ENCODE measurements at regions not wholly inside any gene's neighbourhood (a gene's known extent, or its start where the extent isn't known, plus 50 kb on each side); places are given as distances from the start of the nearest gene placed in this dataset.

DNA sequence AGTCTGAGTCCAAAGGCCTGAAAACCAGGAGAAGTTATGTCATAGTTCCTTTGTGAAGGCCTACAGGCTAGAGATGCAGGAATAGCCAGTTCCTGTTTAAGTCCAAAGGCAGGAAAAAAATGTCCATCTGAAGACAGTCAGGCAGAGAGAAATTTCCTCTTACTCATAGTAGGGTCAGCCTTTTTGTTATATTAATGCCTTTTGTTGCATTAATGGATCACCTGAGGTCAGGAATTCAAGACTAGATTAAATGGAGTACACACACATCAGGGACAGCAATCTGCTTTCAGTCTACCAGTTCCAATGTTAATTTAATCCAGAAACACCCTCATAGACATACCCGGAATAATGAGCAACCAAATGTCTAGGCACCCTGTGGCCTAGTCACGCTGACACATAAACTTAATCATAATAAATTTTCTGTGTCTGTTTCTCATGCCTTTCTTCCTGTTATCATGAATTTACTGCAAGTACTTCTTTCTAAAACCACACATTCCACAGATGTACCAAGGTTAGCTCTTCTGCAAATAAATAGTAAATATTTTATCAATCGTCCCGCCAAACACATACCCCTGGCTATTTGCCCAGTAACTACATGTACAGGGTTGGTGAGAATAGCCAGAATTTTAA is 703.9 kb downstream of the EFNA5 start:
- H3K4me3 ChIP-seq (ENCODE audit: low read depth, low read length) = no peak overlapping the region
- DNase-seq (ENCODE audit: low read depth) = no peak
- TF ChIP-seq, protein P1, sequence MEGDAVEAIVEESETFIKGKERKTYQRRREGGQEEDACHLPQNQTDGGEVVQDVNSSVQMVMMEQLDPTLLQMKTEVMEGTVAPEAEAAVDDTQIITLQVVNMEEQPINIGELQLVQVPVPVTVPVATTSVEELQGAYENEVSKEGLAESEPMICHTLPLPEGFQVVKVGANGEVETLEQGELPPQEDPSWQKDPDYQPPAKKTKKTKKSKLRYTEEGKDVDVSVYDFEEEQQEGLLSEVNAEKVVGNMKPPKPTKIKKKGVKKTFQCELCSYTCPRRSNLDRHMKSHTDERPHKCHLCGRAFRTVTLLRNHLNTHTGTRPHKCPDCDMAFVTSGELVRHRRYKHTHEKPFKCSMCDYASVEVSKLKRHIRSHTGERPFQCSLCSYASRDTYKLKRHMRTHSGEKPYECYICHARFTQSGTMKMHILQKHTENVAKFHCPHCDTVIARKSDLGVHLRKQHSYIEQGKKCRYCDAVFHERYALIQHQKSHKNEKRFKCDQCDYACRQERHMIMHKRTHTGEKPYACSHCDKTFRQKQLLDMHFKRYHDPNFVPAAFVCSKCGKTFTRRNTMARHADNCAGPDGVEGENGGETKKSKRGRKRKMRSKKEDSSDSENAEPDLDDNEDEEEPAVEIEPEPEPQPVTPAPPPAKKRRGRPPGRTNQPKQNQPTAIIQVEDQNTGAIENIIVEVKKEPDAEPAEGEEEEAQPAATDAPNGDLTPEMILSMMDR (IDR thresholded peaks at IDR 0.05; ENCODE audit: low read depth, low read length, missing control alignments) = no peak

DNA sequence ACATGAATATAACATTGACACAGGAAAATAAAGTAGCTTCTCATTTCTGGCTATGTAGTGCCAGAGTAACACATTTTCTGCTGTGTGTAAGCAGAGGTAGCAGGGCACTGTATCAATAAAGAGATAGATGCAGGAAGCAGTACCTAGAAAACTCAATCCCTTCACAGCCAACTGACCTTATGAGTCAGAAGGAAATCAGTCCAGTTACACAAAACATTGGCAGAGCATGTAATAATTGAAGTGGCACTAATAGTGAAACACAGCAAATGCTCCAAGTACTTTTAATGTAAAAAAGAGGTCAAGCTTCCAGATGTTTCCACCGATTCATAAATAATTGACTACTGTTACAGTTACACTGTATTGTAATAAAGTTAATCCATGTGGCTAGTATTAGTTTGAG is 706.6 kb downstream of the EFNA5 start:
- TF ChIP-seq, protein P1 (IDR thresholded peaks at IDR 0.05; ENCODE audit: low read depth, low read length, missing control alignments) = no peak
- no peak for DNase-seq (ENCODE audit: low read depth)
- H3K4me3 ChIP-seq (ENCODE audit: low read depth, low read length) = no peak overlapping the region

DNA sequence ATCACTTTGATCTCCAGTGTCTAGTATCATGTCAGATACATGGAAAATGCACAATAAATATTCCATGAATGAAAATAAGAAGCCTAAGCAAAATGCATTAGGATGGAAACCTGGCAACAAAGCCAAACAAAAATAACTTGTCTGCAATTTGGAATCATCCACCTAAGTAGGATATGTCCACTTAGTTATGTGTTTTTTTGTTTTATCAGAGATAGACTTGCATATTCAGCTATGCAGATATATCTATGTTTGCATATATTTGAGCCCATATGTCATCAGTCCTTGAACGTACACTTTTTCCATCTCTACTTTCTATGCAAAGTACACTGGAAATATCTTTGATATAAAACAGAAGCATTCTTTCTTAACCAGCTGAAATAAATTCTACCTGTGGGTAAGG is 707.1 kb downstream of the EFNA5 start:
- no peak overlapping the region for H3K4me3 ChIP-seq (ENCODE audit: low read depth, low read length)
- TF ChIP-seq, protein P1 (IDR thresholded peaks at IDR 0.05; ENCODE audit: low read depth, low read length, missing control alignments) = no peak
- no peak for DNase-seq (ENCODE audit: low read depth)

DNA sequence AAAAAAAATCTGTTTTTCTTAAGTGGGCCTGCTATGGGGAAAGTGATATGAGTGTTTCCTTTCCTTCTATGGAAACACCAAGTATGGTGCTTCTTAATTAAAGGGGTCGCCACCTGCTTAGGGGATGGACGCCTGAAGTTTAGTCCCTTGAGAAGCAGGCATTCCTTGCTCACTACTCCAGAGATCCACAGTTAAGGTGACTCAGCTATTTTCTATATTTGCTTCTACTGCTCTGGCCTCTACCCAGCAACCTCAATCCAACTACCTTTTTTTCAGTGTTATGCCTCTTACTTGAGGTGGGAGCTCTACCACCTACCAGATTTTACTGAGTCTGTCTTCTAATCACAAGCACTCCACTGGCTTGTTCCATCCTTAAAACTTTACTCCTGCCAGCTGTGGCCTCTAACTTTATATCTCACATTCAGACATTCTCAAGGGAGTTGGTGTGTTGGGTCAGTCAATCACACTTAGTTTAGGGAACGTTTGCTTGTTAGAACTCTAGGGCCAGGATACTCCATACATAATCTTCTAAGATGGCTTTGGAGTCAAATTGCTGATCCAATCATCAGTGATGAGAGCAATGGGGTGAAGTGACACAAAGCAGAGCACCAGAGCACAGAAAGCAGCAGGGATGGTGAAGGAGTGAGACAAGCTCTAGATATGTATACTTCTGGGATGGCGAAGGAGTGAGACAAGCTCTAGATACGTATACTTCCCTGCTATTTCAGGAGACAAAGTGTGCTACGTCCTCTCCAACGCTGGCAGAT is 708.1 kb downstream of the EFNA5 start:
- TF ChIP-seq, protein P1 (IDR thresholded peaks at IDR 0.05; ENCODE audit: low read depth, low read length, missing control alignments) = no peak
- H3K4me3 ChIP-seq (ENCODE audit: low read depth, low read length) = no peak overlapping the region

DNA sequence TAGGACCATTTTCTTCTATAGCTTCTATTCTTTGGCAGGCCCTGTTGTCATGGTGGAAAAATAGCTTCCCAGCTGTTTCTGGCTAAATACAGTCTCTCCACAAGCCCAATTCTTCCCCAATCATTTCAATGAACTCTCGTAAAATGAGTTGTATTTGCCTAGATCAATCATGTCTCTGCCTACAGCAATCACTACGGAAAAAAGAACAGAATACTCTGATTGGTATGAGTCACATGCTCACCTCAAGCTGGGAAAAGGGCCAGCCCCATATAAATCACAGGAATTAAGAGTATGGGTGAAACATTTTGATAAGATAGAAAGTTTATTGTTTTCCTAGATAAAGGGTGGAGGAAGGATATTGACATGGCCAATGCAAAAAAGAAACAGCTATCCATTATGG is 711.4 kb downstream of the EFNA5 start:
- no peak for DNase-seq (ENCODE audit: low read depth)
- H3K4me3 ChIP-seq (ENCODE audit: low read depth, low read length) = no peak overlapping the region
- TF ChIP-seq, protein P1 (IDR thresholded peaks at IDR 0.05; ENCODE audit: low read depth, low read length, missing control alignments) = no peak

More for the DNA sequence above, 708.1 kb downstream of the EFNA5 start:
- DNase-seq (ENCODE audit: low read depth) = no peak

DNA sequence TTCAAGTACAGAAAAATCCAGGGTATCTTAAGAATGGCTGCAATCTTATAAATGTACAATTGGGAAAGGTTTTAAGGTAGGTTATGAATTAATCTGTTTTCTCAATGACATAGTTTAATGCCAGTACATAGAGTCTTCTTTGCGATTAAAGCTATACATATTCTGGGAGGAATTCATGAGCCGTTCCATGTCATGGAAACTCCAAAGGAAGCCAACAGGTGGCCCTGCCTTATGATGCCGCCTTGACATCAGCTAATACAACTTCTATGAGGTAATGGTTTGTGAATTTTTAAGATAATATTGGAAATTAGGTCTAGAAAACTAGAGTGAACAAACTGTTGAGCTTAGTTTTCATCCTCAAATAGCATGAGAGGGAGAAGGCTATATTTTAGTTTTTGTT is 713.4 kb downstream of the EFNA5 start:
- TF ChIP-seq, protein P1 (IDR thresholded peaks at IDR 0.05; ENCODE audit: low read depth, low read length, missing control alignments) = no peak
- DNase-seq (ENCODE audit: low read depth) = no peak
- no peak overlapping the region for H3K4me3 ChIP-seq (ENCODE audit: low read depth, low read length)

Measured in GM12864 (cell line).